ENCODE measurements at regions not wholly inside any gene's neighbourhood (a gene's known extent, or its start where the extent isn't known, plus 50 kb on each side); places are given as distances from the start of the nearest gene placed in this dataset.

DNA sequence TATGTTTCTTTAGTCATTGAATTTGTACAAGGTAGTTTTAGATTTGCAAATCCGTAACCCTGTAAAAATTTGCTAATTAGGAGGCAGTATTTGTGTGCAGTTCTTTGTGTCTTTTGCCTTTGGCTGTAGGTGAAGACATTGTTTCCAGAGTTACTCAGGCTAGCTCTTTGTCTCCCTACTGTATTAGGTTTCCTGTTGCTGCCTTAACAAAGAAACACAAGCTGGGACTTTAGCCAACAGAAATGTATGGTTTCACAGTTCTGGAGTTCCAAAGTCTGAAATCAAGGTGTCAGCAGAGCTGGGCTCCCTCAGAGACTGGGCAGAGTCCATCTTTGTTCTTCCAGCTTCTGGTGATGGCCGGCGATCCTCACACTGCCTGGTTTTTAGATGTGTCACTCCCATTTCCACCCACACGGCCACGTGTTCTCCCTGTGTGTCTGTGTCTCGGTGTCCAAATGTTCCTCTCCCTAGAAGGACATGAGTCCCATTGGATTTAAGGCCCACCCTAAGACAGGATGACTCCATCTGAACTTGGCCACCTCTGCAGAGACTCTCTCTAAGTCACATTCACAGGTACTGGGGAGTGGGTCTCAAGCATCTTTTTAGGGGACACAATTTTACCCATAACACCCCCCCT is 309.7 kb downstream of the GALR1 start:
- Histone ChIP-seq H3K4me3 (ENCODE audit: low read length) (no peak overlapping the region), H3K27ac (ENCODE audit: low read depth, low read length) (no peak overlapping the region), H3K79me2 (ENCODE audit: control insufficient read depth, low read length) (no peaks in the 10 kb centered on the region), H3K9me3 (ENCODE audit: control insufficient read depth, insufficient read depth, low read length) (no peaks in the 10 kb centered on the region), H3K9me2 (replicated peaks; ENCODE audit: control insufficient read depth, low read length) (no peaks in the 10 kb centered on the region), H3K36me3 (ENCODE audit: control insufficient read depth, low read length) (no peaks in the 10 kb centered on the region), H3F3A (ENCODE audit: control insufficient read depth, insufficient read depth) (no peaks in the 10 kb centered on the region), H3K4me2 (ENCODE audit: low read length) (no peak overlapping the region), H3K4me1 (ENCODE audit: control insufficient read depth, low read length) (no peaks in the 10 kb centered on the region), H3K27me3 (ENCODE audit: control insufficient read depth, low read length) (no peaks in the 10 kb centered on the region), H4K20me1 (ENCODE audit: control insufficient read depth, insufficient read depth, low read depth, low read length) (no peaks in the 10 kb centered on the region)
- TF ChIP-seq, protein P1, sequence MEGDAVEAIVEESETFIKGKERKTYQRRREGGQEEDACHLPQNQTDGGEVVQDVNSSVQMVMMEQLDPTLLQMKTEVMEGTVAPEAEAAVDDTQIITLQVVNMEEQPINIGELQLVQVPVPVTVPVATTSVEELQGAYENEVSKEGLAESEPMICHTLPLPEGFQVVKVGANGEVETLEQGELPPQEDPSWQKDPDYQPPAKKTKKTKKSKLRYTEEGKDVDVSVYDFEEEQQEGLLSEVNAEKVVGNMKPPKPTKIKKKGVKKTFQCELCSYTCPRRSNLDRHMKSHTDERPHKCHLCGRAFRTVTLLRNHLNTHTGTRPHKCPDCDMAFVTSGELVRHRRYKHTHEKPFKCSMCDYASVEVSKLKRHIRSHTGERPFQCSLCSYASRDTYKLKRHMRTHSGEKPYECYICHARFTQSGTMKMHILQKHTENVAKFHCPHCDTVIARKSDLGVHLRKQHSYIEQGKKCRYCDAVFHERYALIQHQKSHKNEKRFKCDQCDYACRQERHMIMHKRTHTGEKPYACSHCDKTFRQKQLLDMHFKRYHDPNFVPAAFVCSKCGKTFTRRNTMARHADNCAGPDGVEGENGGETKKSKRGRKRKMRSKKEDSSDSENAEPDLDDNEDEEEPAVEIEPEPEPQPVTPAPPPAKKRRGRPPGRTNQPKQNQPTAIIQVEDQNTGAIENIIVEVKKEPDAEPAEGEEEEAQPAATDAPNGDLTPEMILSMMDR (IDR thresholded peaks at IDR 0.05; ENCODE audit: low read depth, low read length, poor library complexity, severe bottlenecking) = no peak
- no peak for TF ChIP-seq EZH2phosphoT487 (IDR thresholded peaks at IDR 0.05; ENCODE audit: borderline replicate concordance, low read length)

DNA sequence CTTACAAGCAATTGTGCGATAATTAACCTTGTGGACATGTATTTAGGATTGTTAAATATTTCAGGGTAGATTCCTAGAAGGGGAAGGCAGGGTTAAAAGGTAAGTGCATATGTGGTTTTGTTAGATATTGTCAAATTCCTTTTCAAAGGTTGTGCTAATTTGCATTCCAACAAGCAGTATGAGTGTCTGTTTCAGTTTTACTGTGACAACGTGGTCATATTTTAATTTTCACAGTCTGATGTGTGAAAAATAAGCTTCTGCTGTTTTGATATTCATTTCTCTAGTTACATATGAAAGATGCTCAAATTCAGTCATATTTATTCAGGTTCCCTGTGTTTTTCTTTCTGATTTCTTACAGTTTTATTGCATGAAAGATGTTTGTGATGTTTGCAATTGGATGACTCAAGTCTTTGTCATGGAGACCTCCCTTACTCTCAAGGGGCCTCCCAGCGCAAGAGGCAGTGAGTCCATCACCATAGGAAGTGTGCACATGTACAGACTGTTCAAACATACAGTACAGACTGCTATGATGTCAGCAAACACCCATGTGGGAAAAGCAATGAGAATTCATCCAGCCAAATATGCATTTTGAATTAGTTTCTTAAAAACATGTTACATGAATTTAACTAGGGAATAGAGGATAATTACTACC is 310.8 kb downstream of the GALR1 start:
- H3K4me1 ChIP-seq (ENCODE audit: control insufficient read depth, low read length) = no peaks in the 10 kb centered on the region
- no peak overlapping the region for H3K4me2 ChIP-seq (ENCODE audit: low read length)
- no peaks in the 10 kb centered on the region for H3K27me3 ChIP-seq (ENCODE audit: control insufficient read depth, low read length)
- no peaks in the 10 kb centered on the region for H3K79me2 ChIP-seq (ENCODE audit: control insufficient read depth, low read length)
- no peak overlapping the region for H3K4me3 ChIP-seq (ENCODE audit: low read length)
- no peaks in the 10 kb centered on the region for H3F3A ChIP-seq (ENCODE audit: control insufficient read depth, insufficient read depth)
- H3K9me3 ChIP-seq (ENCODE audit: control insufficient read depth, insufficient read depth, low read length) = no peaks in the 10 kb centered on the region
- H3K27ac ChIP-seq (ENCODE audit: low read depth, low read length) = no peak overlapping the region
- H3K36me3 ChIP-seq (ENCODE audit: control insufficient read depth, low read length) = no peaks in the 10 kb centered on the region
- TF ChIP-seq EZH2phosphoT487 (IDR thresholded peaks at IDR 0.05; ENCODE audit: borderline replicate concordance, low read length) = no peak
- TF ChIP-seq, protein P1 (IDR thresholded peaks at IDR 0.05; ENCODE audit: low read depth, low read length, poor library complexity, severe bottlenecking) = no peak
- H4K20me1 ChIP-seq (ENCODE audit: control insufficient read depth, insufficient read depth, low read depth, low read length) = no peaks in the 10 kb centered on the region
- no peaks in the 10 kb centered on the region for H3K9me2 ChIP-seq (replicated peaks; ENCODE audit: control insufficient read depth, low read length)

DNA sequence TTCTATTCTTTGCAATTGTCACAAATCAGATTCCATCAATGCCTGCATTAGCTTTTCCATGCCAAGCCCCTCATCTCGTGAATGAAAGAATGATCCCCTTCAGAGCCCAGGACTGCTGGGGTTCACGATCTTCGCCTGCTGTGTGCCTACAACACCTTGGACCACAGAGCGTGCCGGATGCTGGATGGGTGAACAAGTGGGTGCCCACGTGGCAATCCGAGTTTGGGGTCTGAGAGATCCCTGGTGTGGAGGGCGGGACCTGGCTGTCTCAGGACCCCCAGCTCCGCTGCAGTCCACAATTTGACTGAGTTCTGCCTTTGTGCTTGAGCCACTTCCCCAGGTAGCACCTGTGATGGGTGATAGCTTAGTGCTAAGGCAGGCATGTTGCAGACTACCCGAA is 317.0 kb downstream of the GALR1 start:
- H3K9me2 ChIP-seq (replicated peaks; ENCODE audit: control insufficient read depth, low read length) = no peaks in the 10 kb centered on the region
- H3K4me1 ChIP-seq (ENCODE audit: control insufficient read depth, low read length) = no peaks in the 10 kb centered on the region
- no peak overlapping the region for H3K4me3 ChIP-seq (ENCODE audit: low read length)
- no peaks in the 10 kb centered on the region for H3F3A ChIP-seq (ENCODE audit: control insufficient read depth, insufficient read depth)
- H3K79me2 ChIP-seq (ENCODE audit: control insufficient read depth, low read length) = no peaks in the 10 kb centered on the region
- no peak overlapping the region for H3K27ac ChIP-seq (ENCODE audit: low read depth, low read length)
- no peak overlapping the region for H3K4me2 ChIP-seq (ENCODE audit: low read length)
- no peaks in the 10 kb centered on the region for H3K27me3 ChIP-seq (ENCODE audit: control insufficient read depth, low read length)
- H3K36me3 ChIP-seq (ENCODE audit: control insufficient read depth, low read length) = no peaks in the 10 kb centered on the region
- H4K20me1 ChIP-seq (ENCODE audit: control insufficient read depth, insufficient read depth, low read depth, low read length) = no peaks in the 10 kb centered on the region
- TF ChIP-seq EZH2phosphoT487 (IDR thresholded peaks at IDR 0.05; ENCODE audit: borderline replicate concordance, low read length) = no peak
- TF ChIP-seq, protein P1 (IDR thresholded peaks at IDR 0.05; ENCODE audit: low read depth, low read length, poor library complexity, severe bottlenecking) = no peak
- H3K9me3 ChIP-seq (ENCODE audit: control insufficient read depth, insufficient read depth, low read length) = no peaks in the 10 kb centered on the region
